Lower lobe of right lung (tissue), 2 donors: ENCODE measurements at regions not wholly inside any gene's neighbourhood (a gene's known extent, or its start where the extent isn't known, plus 50 kb on each side); places are given as distances from the start of the nearest gene placed in this dataset.

ENCODE experiments used
- ATAC-seq, 2 donors: fragments of 200-7000 bp; cut with Tn5 transposase; one replicate each; pipeline ENCODE4 v1.9.1; 2020 to 2022; ENCODE audit warnings: mild to moderate bottlenecking in 2 of 2, moderate library complexity in 2 of 2
- DNase-seq: peaks from one replicate; pipeline ENCODE4 v3.0.0-alpha.2; 2020
- H3K27ac ChIP-seq: fragments of 200-600 bp; one replicate; pipeline ENCODE4 v1.8.0; 2022
- H3K27me3 ChIP-seq: fragments of 200-600 bp; one replicate; pipeline ENCODE4 v1.8.0; 2022; ENCODE audit warnings: low read depth
- H3K36me3 ChIP-seq: fragments of 200-600 bp; one replicate; pipeline ENCODE4 v1.8.0; 2022; ENCODE audit warnings: mild to moderate bottlenecking
- H3K4me1 ChIP-seq: fragments of 200-600 bp; one replicate; pipeline ENCODE4 v1.8.0; 2022
- H3K4me3 ChIP-seq: fragments of 200-600 bp; one replicate; pipeline ENCODE4 v1.8.0; 2022; ENCODE audit warnings: mild to moderate bottlenecking
- H3K9me3 ChIP-seq: fragments of 200-600 bp; one replicate; pipeline ENCODE4 v1.8.0; 2022
- intact Hi-C: fragments of 100-400 bp; cut with DNase I; formaldehyde crosslinking; loops from one replicate; pipeline ENCODE4 v1.11.0; 2022
- TF ChIP-seq, protein P1 (sequence below): fragments of 200-600 bp; IDR thresholded peaks from one replicate; pipeline ENCODE4 v1.8.0; 2022; ENCODE audit warnings: antibody characterized with exemption, mild to moderate bottlenecking
- donor health status: DM: no; HTN: yes; CAD: no; lungs with severe emphysema.

GRCh38 chr2:131413785-131414184 is 49.8 kb upstream of the RAB6D start:
- no peak overlapping the region for H3K27ac ChIP-seq
- no peaks in the 10 kb centered on the region for H3K4me1 ChIP-seq
- no peak for ATAC-seq
- peaks cover 22% of the 10 kb centered on the region for H3K27me3 ChIP-seq
- H3K9me3 ChIP-seq: no peaks in the 10 kb centered on the region
- intact Hi-C loops: no loop called here
- TF ChIP-seq, protein P1, sequence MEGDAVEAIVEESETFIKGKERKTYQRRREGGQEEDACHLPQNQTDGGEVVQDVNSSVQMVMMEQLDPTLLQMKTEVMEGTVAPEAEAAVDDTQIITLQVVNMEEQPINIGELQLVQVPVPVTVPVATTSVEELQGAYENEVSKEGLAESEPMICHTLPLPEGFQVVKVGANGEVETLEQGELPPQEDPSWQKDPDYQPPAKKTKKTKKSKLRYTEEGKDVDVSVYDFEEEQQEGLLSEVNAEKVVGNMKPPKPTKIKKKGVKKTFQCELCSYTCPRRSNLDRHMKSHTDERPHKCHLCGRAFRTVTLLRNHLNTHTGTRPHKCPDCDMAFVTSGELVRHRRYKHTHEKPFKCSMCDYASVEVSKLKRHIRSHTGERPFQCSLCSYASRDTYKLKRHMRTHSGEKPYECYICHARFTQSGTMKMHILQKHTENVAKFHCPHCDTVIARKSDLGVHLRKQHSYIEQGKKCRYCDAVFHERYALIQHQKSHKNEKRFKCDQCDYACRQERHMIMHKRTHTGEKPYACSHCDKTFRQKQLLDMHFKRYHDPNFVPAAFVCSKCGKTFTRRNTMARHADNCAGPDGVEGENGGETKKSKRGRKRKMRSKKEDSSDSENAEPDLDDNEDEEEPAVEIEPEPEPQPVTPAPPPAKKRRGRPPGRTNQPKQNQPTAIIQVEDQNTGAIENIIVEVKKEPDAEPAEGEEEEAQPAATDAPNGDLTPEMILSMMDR: no peak
- no peak overlapping the region for H3K4me3 ChIP-seq
- no peak for DNase-seq
- H3K36me3 ChIP-seq: no peaks in the 10 kb centered on the region
